Natural killer cell (primary cell): ENCODE measurements at regions not wholly inside any gene's neighbourhood (a gene's known extent, or its start where the extent isn't known, plus 50 kb on each side); places are given as distances from the start of the nearest gene placed in this dataset.

Experiments
- ATAC-seq, 3 donors: fragments of 150-1000 bp in 2 of 3; fragments of 200-7000 bp in 1 of 3; cut with Tn5 transposase; 1 replicate in 1 of 3; 2 replicates in 2 of 3; pipeline ENCODE4 v1.10.0; 2021; ENCODE audit warnings: mild to moderate bottlenecking in 2 of 3, moderate library complexity in 2 of 3
- DNase-seq, 2 donors: peaks; one replicate each; pipeline versions ENCODE4 v3.0.0 to v3.0.0-alpha.2; 2013 to 2021; ENCODE audit warnings: mixed read lengths in 1 of 2
- H3K27ac ChIP-seq: one replicate; pipeline ENCODE4 v1.5.1; 2013; ENCODE audit warnings: mild to moderate bottlenecking, low read length
- H3K27me3 ChIP-seq: one replicate; pipeline ENCODE4 v1.6.1; 2013; ENCODE audit warnings: low read length; ENCODE audit not compliant: control insufficient read depth, insufficient read depth
- H3K36me3 ChIP-seq: one replicate; pipeline ENCODE4 v1.6.1; 2013; ENCODE audit warnings: low read length; ENCODE audit not compliant: control insufficient read depth, insufficient read depth
- H3K4me1 ChIP-seq: one replicate; pipeline ENCODE4 v1.6.1; 2013; ENCODE audit warnings: low read length; ENCODE audit not compliant: control insufficient read depth, insufficient read depth
- H3K4me3 ChIP-seq: one replicate; pipeline ENCODE4 v1.5.1; 2013; ENCODE audit warnings: low read length
- H3K9me3 ChIP-seq: one replicate; pipeline ENCODE4 v1.6.1; 2013; ENCODE audit warnings: low read length; ENCODE audit not compliant: control insufficient read depth, insufficient read depth
- H3K27ac Mint-ChIP-seq, 2 donors: one replicate each; pipeline ENCODE4 v1.8.0; 2022; ENCODE audit warnings: mild to moderate bottlenecking in 2 of 2, mixed read lengths in 2 of 2, moderate library complexity in 1 of 2
- H3K27me3 Mint-ChIP-seq, 2 donors: one replicate each; pipeline ENCODE4 v1.8.0; 2022; ENCODE audit warnings: low read depth in 2 of 2, mixed read lengths in 2 of 2
- H3K36me3 Mint-ChIP-seq: one replicate; pipeline ENCODE4 v1.8.0; 2022; ENCODE audit warnings: mixed read lengths
- H3K4me1 Mint-ChIP-seq, 2 donors: one replicate each; pipeline ENCODE4 v1.8.0; 2022; ENCODE audit warnings: mixed read lengths in 2 of 2
- H3K4me3 Mint-ChIP-seq: one replicate; pipeline ENCODE4 v1.8.0; 2022; ENCODE audit warnings: mild to moderate bottlenecking, moderate library complexity, mixed read lengths
- H3K9me3 Mint-ChIP-seq, 2 donors: one replicate each; pipeline ENCODE4 v1.8.0; 2022; ENCODE audit warnings: mixed read lengths in 2 of 2
- CTCF ChIP-seq: fragments of 200-600 bp; IDR thresholded peaks from one replicate; pipeline ENCODE4 v1.8.0; 2022; ENCODE audit warnings: antibody characterized with exemption
- WGBS: methylation state at CpG from one replicate; pipeline ENCODE4 v1.1.7; 2013; ENCODE audit warnings: missing lambda C conversion rate; ENCODE audit not compliant: insufficient coverage; 5-methylcytosine and 5-hydroxymethylcytosine counted together
- intact Hi-C: fragments of 100-400 bp; cut with micrococcal nuclease; formaldehyde crosslinking; loops from one replicate; pipeline ENCODE4 v1.14.2; 2022

- no peaks in the 10 kb centered on the region for H3K36me3 Mint-ChIP-seq
- intact Hi-C loops, result no loop called here
- H3K27me3 ChIP-seq, result no peaks in the 10 kb centered on the region
- no peak for DNase-seq
- H3K4me3 Mint-ChIP-seq, result no peak overlapping the region
- H3K27me3 Mint-ChIP-seq, result peaks cover 3 to 16% of the 10 kb centered on the region in 2 donors
- H3K4me1 ChIP-seq, result no peaks in the 10 kb centered on the region
- no peak overlapping the region for H3K4me3 ChIP-seq
- H3K27ac ChIP-seq, result no peak overlapping the region
- WGBS, result 93% methylated on average over 7 of the region's 7 CpGs
- ATAC-seq, result no peak
- no peak overlapping the region for H3K27ac Mint-ChIP-seq
- no peaks in the 10 kb centered on the region for H3K36me3 ChIP-seq
- no peak for TF ChIP-seq CTCF
- H3K9me3 ChIP-seq, result no peaks in the 10 kb centered on the region
- no peaks in the 10 kb centered on the region for H3K4me1 Mint-ChIP-seq
- H3K9me3 Mint-ChIP-seq, result no peaks in the 10 kb centered on the region
Observed at GRCh38 chr4:10197952-10198351, 81.4 kb upstream of the WDR1 start.

DNA sequence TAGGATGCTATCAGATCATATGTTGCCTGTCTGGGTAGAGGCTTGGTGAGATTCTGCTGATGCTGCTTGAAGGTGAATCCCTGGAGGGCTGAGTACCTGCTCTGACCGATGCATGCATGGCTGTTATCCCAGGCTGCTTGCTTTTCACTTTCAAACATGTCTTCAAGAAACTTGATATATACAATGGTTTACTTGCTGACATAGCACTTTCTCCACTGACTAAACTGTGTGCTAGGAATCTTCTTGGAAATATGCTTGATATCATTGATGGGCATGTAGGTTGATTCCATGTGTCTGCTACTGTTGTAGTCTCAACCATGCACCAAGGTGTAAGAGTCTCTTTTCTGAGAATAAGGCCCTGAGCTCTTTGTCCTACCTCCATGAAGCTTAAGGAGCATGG lies 79.6 kb upstream of the WDR1 start:
- intact Hi-C loops, result no loop called here
- H3K27ac Mint-ChIP-seq, result no peak overlapping the region
- H3K9me3 Mint-ChIP-seq, result no peaks in the 10 kb centered on the region
- 89% methylated on average over 1 of the region's 1 CpG for WGBS
- Histone ChIP-seq H3K27me3 (no peaks in the 10 kb centered on the region), H3K27ac (no peak overlapping the region), H3K36me3 (no peaks in the 10 kb centered on the region), H3K4me3 (no peak overlapping the region), H3K4me1 (no peaks in the 10 kb centered on the region), H3K9me3 (no peaks in the 10 kb centered on the region)
- H3K27me3 Mint-ChIP-seq, result peaks cover 3 to 13% of the 10 kb centered on the region in 2 donors
- TF ChIP-seq CTCF, result no peak
- ATAC-seq (no peak), DNase-seq (no peak)
- no peak overlapping the region for H3K4me3 Mint-ChIP-seq
- H3K36me3 Mint-ChIP-seq, result no peaks in the 10 kb centered on the region
- no peaks in the 10 kb centered on the region for H3K4me1 Mint-ChIP-seq

DNA sequence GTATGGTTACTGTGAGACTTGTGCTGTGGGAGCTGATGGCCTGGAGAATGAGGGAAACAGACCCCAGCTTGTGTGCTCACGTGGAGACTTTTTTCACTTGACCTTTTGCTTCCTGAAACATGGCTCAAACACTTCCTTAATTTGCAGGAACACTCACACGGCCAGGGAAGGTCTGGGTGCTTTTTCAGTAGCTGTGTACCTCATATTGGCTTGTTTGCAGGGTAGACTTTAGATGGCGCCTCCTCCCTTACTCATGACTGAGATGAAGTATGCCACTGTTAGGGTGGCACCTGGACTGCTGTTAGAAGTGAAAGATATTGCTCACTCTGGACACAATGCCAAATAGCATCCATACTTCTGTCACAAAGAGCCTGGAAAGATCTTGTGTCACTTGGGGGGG lies 75.7 kb upstream of the WDR1 start:
- ATAC-seq, result no peak
- intact Hi-C loops, result no loop called here
- TF ChIP-seq CTCF, result no peak
- Histone ChIP-seq H3K4me3 (no peak overlapping the region), H3K27ac (no peak overlapping the region), H3K36me3 (no peaks in the 10 kb centered on the region), H3K9me3 (no peaks in the 10 kb centered on the region), H3K4me1 (no peaks in the 10 kb centered on the region), H3K27me3 (no peaks in the 10 kb centered on the region)
- H3K36me3 Mint-ChIP-seq, result no peaks in the 10 kb centered on the region
- DNase-seq, result no peak
- H3K27ac Mint-ChIP-seq, result no peak overlapping the region
- no peaks in the 10 kb centered on the region for H3K4me1 Mint-ChIP-seq
- no peak overlapping the region for H3K4me3 Mint-ChIP-seq
- 44% methylated on average over 3 of the region's 3 CpGs for WGBS
- no peaks in the 10 kb centered on the region for H3K9me3 Mint-ChIP-seq
- peaks cover 0 to 3% of the 10 kb centered on the region in 2 donors for H3K27me3 Mint-ChIP-seq

- H3K9me3 ChIP-seq, result no peaks in the 10 kb centered on the region
- H3K27ac ChIP-seq, result no peak overlapping the region
- Mint-ChIP-seq H3K4me3 (no peak overlapping the region), H3K27me3 (peaks cover 0 to 3% of the 10 kb centered on the region in 2 donors), H3K27ac (no peak overlapping the region), H3K9me3 (no peaks in the 10 kb centered on the region), H3K36me3 (no peaks in the 10 kb centered on the region), H3K4me1 (peaks cover 6 to 7% of the 10 kb centered on the region in 2 donors)
- intact Hi-C loops, result no loop called here
- no peak for DNase-seq
- 92% methylated on average over 2 of the region's 2 CpGs for WGBS
- ATAC-seq, result no peak
- TF ChIP-seq CTCF, result no peak
- no peaks in the 10 kb centered on the region for H3K36me3 ChIP-seq
- H3K4me1 ChIP-seq, result no peaks in the 10 kb centered on the region
- no peak overlapping the region for H3K4me3 ChIP-seq
- no peaks in the 10 kb centered on the region for H3K27me3 ChIP-seq
Observed at GRCh38 chr4:10188400-10189004, 71.9 kb upstream of the WDR1 start.
